Neural crest cell (in vitro differentiated cells): ENCODE measurements at regions not wholly inside any gene's neighbourhood (a gene's known extent, or its start where the extent isn't known, plus 50 kb on each side); places are given as distances from the start of the nearest gene placed in this dataset.
"Not testable (repeated sequence)": the region's sequence is repeated elsewhere in the genome, so short reads cannot be mapped to it uniquely, and the experiment has no call there.

Experiments
- DNase-seq: peaks from one replicate; pipeline ENCODE4 v3.0.0; 2021; ENCODE audit warnings: low read depth, mixed read lengths, low spot score
- H3K27ac Mint-ChIP-seq: one replicate; pipeline ENCODE4 v1.8.0; 2021; ENCODE audit warnings: mild to moderate bottlenecking, mixed read lengths; ENCODE audit not compliant: unreplicated experiment
- H3K27me3 Mint-ChIP-seq: 2 replicates; pipeline ENCODE4 v1.8.0; 2021; ENCODE audit warnings: low read depth, mild to moderate bottlenecking, mixed read lengths
- H3K36me3 Mint-ChIP-seq: 2 replicates; pipeline ENCODE4 v1.8.0; 2021; ENCODE audit warnings: low read depth, mild to moderate bottlenecking, mixed read lengths
- H3K4me1 Mint-ChIP-seq: 2 replicates; pipeline ENCODE4 v1.8.0; 2021; ENCODE audit warnings: mixed read lengths
- H3K4me3 Mint-ChIP-seq: one replicate; pipeline ENCODE4 v1.8.0; 2021; ENCODE audit warnings: mild to moderate bottlenecking, mixed read lengths
- H3K9me3 Mint-ChIP-seq: 2 replicates; pipeline ENCODE4 v1.8.0; 2021; ENCODE audit warnings: mixed read lengths
- CTCF ChIP-seq: fragments of 200-600 bp; sonication (generic); conservative IDR thresholded peaks from 2 replicates; pipeline ENCODE4 v1.5.0; 2021; ENCODE audit warnings: antibody characterized with exemption, mild to moderate bottlenecking

GRCh38 chr4:8963533-8963932 is 91.9 kb upstream of the HMX1 start:
- H3K27me3 Mint-ChIP-seq, result peaks cover 40% of the 10 kb centered on the region
- H3K27ac Mint-ChIP-seq, H3K9me3 Mint-ChIP-seq, H3K4me3 Mint-ChIP-seq, H3K36me3 Mint-ChIP-seq, DNase-seq, H3K4me1 Mint-ChIP-seq: not testable (repeated sequence)

GRCh38 chr4:8961343-8961742 is 89.7 kb upstream of the HMX1 start:
- not testable (repeated sequence) for H3K27ac Mint-ChIP-seq, H3K9me3 Mint-ChIP-seq, H3K4me1 Mint-ChIP-seq, H3K36me3 Mint-ChIP-seq, H3K4me3 Mint-ChIP-seq
- peaks cover 54% of the 10 kb centered on the region for H3K27me3 Mint-ChIP-seq
- peak; percentile 64 for TF ChIP-seq CTCF
- DNase-seq, result peak; percentile 49

- not testable (repeated sequence) for H3K4me1 Mint-ChIP-seq, DNase-seq, H3K27ac Mint-ChIP-seq, H3K36me3 Mint-ChIP-seq, H3K4me3 Mint-ChIP-seq, H3K9me3 Mint-ChIP-seq
- H3K27me3 Mint-ChIP-seq, result peaks cover 61% of the 10 kb centered on the region
These were observed 87.8 kb upstream of the HMX1 start for GRCh38 chr4:8959471-8959870.

DNA sequence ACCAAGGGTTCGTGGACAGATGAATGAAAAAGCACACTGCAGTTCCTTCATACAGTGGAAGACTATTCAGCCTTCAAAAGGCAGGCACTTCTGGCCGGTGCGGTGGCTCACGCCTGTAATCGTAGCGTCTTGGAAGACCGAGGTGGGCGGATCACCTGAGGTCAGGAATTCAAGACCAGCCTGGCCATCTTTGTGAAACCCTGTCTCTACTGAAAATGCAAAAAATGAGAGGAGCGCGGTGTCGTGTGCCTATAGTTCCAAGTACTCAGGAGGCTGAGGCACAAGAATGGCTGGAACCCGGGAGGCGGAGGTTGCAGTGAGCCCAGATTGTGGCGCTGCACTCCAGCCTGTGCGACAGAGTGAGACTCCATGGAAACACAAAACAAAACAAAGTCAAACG is 82.4 kb upstream of the HMX1 start:
- peaks cover 60% of the 10 kb centered on the region for H3K27me3 Mint-ChIP-seq
- H3K27ac Mint-ChIP-seq, H3K36me3 Mint-ChIP-seq, DNase-seq, H3K9me3 Mint-ChIP-seq, H3K4me1 Mint-ChIP-seq, H3K4me3 Mint-ChIP-seq: not testable (repeated sequence)

- H3K27ac Mint-ChIP-seq, H3K4me3 Mint-ChIP-seq, DNase-seq, H3K9me3 Mint-ChIP-seq, H3K4me1 Mint-ChIP-seq, H3K36me3 Mint-ChIP-seq: not testable (repeated sequence)
- H3K27me3 Mint-ChIP-seq, result peaks cover 52% of the 10 kb centered on the region
These were observed 81.2 kb upstream of the HMX1 start for GRCh38 chr4:8952791-8953190.

GRCh38 chr4:8952109-8952508 is 80.5 kb upstream of the HMX1 start:
- H3K27ac Mint-ChIP-seq, DNase-seq, H3K4me1 Mint-ChIP-seq, H3K36me3 Mint-ChIP-seq, H3K4me3 Mint-ChIP-seq, H3K9me3 Mint-ChIP-seq: not testable (repeated sequence)
- peaks cover 49% of the 10 kb centered on the region for H3K27me3 Mint-ChIP-seq

DNA sequence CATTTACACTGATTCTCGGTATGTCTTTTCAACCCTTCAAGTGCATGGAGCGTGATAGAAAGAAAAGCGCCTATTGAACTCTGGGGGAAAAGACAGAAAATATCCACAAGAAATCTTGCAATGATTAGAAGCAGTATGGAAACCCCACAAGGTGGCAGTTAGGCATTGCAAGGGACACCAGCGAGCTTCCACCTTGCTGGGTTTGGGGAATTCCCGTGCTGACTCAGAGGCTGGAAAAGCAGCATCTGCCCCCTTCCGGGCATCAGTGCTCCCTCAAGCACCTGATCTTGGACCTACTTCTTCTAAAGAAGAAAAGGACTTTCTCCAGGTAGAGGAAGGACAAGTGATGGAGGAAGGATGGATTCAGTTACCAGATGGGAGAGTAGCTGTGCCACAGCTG is 73.9 kb upstream of the HMX1 start:
- H3K4me3 Mint-ChIP-seq, DNase-seq, H3K4me1 Mint-ChIP-seq, H3K9me3 Mint-ChIP-seq, H3K36me3 Mint-ChIP-seq, H3K27ac Mint-ChIP-seq: not testable (repeated sequence)
- H3K27me3 Mint-ChIP-seq, result peaks cover 19% of the 10 kb centered on the region

DNA sequence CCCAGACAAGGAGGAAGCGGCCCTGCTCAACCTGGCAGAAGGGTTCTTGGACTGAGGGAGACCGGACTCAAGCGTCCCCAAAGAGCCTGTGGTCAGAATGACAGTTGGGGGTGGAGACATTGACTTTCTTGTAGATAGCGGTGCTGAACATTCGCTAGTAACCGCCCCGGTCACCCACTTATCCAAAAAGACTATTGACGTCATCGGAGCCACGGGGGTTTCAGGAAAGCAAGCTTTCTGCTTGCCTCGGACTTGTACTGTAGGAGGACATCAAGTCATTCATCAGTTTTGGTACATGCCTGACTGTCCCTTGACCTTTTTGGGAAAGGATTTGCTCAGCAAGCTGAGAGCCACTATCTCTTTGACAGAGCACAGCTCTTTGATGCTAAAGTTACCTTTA is 71.7 kb upstream of the HMX1 start:
- not testable (repeated sequence) for H3K36me3 Mint-ChIP-seq, H3K27ac Mint-ChIP-seq, H3K4me3 Mint-ChIP-seq

DNA sequence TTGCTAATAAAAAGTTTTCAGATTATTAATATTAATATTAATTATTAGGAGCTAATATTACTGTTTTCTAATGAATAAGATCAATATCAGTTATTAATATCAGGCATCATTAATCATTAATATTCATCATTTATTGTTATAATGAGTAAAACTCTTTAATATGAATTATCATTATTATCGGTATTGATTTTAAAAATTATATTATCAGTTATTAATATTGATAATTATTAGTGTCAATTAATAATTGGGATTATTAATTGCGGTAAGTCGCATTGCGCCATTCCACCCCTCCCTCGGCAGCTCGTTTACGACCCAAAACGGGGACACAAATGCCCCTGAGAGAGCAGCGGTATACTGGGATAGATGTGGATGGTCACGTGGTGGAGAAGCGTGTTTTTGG is 70.4 kb upstream of the HMX1 start:
- peaks cover 19% of the 10 kb centered on the region for H3K27me3 Mint-ChIP-seq
- H3K9me3 Mint-ChIP-seq, H3K36me3 Mint-ChIP-seq, DNase-seq, H3K4me3 Mint-ChIP-seq, H3K4me1 Mint-ChIP-seq, H3K27ac Mint-ChIP-seq: not testable (repeated sequence)

More for the DNA sequence above, 71.7 kb upstream of the HMX1 start:
- not testable (repeated sequence) for H3K9me3 Mint-ChIP-seq, DNase-seq, H3K4me1 Mint-ChIP-seq
- peaks cover 11% of the 10 kb centered on the region for H3K27me3 Mint-ChIP-seq

DNA sequence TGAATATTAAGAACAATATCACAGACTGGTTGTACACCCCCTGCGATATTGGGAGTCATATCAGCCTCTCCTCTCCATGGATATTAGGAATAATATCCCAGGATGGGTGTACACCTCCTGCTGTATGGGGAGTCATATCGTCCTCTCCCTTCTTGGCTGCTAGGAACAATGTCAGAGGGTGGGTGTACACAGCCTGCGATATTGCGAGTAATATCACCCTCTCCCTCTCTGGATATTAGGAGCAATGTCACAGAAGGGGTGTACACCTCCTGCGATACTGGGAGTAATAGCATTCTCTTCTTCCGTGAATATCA is 69.8 kb upstream of the HMX1 start:
- peaks cover 22% of the 10 kb centered on the region for H3K27me3 Mint-ChIP-seq
- not testable (repeated sequence) for H3K4me3 Mint-ChIP-seq, H3K9me3 Mint-ChIP-seq, H3K4me1 Mint-ChIP-seq, H3K27ac Mint-ChIP-seq, H3K36me3 Mint-ChIP-seq, DNase-seq
